Spleen (tissue), 7 donors: ENCODE measurements at regions not wholly inside any gene's neighbourhood (a gene's known extent, or its start where the extent isn't known, plus 50 kb on each side); places are given as distances from the start of the nearest gene placed in this dataset.

Experiments
- POLR2AphosphoS5 ChIP-seq, 3 donors: sonication (generic); formaldehyde crosslinking; IDR thresholded peaks; one replicate each; pipeline ENCODE4 v1.5.1; 2017; ENCODE audit warnings: antibody characterized with exemption in 3 of 3
- TF ChIP-seq, protein P1 (sequence below), 11 experiments: fragments of 200-600 bp in 7 of 11; fragments of 450-650 bp in 4 of 11; sonication (generic) in 4 of 11; IDR thresholded peaks in 8 of 11; conservative IDR thresholded peaks in 3 of 11; 1 replicate in 7 of 11; 2 replicates in 4 of 11; pipeline versions ENCODE4 v1.4.0 to v1.8.0; 2016 to 2021; ENCODE audit warnings: antibody characterized with exemption in 11 of 11, inconsistent platforms in 4 of 11, mild to moderate bottlenecking in 1 of 11
- donor health status: DM: no; HTN: no; CAD: no; lungs with moderate emphysema.
- donor health status: DM: no; HTN: no; CAD: no.
- donor health status: DM: no; HTN: no; CAD: no.

DNA sequence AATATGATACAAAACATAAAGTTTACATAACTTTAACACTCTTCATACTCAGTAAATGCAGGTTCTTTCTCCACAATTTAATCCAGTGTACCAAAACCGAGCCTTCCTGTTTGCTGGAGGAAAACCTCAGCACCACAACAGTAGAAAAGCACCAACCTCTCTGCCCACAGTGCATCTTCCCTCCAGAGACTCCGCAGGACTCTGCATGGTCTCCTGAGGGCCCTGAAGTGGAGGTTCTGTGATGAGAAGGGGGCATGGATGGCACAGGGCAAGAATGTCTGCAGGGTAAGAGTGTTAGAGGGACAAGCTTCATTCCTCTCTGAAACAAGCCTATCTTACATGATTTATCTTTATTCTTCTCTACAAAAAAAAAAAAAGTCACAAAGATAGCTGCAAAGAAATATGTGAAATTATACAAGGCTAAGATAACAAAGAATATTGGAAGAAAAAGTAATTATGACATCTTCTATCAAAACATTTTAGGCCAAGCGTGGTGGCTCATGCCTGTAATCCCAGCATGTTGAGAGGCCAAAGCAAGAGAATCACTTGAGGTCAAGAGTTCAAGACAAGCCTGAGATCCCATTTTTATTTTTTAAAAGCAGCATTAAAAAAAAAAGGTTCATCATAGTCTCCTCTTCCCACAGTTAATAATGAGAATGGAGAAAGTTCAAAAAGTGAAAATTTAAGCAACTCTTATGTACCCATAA lies 102.0 kb downstream of the VPREB1 start:
- TF ChIP-seq, protein P1, sequence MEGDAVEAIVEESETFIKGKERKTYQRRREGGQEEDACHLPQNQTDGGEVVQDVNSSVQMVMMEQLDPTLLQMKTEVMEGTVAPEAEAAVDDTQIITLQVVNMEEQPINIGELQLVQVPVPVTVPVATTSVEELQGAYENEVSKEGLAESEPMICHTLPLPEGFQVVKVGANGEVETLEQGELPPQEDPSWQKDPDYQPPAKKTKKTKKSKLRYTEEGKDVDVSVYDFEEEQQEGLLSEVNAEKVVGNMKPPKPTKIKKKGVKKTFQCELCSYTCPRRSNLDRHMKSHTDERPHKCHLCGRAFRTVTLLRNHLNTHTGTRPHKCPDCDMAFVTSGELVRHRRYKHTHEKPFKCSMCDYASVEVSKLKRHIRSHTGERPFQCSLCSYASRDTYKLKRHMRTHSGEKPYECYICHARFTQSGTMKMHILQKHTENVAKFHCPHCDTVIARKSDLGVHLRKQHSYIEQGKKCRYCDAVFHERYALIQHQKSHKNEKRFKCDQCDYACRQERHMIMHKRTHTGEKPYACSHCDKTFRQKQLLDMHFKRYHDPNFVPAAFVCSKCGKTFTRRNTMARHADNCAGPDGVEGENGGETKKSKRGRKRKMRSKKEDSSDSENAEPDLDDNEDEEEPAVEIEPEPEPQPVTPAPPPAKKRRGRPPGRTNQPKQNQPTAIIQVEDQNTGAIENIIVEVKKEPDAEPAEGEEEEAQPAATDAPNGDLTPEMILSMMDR (IDR thresholded peaks at IDR 0.05 in 8 of 11, conservative IDR thresholded peaks at IDR 0.05 in 3 of 11), result no peak
- TF ChIP-seq POLR2AphosphoS5 (IDR thresholded peaks at IDR 0.05), result no peak
